GM12892 (cell line): ENCODE measurements at regions not wholly inside any gene's neighbourhood (a gene's known extent, or its start where the extent isn't known, plus 50 kb on each side); places are given as distances from the start of the nearest gene placed in this dataset.

Source experiments
- POLR2A ChIP-seq: IDR thresholded peaks from 2 replicates; pipeline ENCODE4 v1.6.1; 2011; ENCODE audit warnings: low read depth, low read length, control low read depth
- POLR2AphosphoS5 ChIP-seq: IDR thresholded peaks from 2 replicates; pipeline ENCODE4 v1.6.1; 2011; ENCODE audit warnings: low read depth, low read length, control low read depth
- TAF1 ChIP-seq: IDR thresholded peaks from 2 replicates; pipeline ENCODE4 v1.6.1; 2011; ENCODE audit warnings: low read depth, mild to moderate bottlenecking, control low read depth, low read length, borderline replicate concordance

GRCh38 chr11:88414981-88415413 lies 77.5 kb upstream of the CTSC start:
- TF ChIP-seq POLR2AphosphoS5 (no peak), POLR2A (no peak), TAF1 (no peak)
